CD4-positive, alpha-beta T cell (primary cell): ENCODE measurements at regions not wholly inside any gene's neighbourhood (a gene's known extent, or its start where the extent isn't known, plus 50 kb on each side); places are given as distances from the start of the nearest gene placed in this dataset.

Experiments
- ATAC-seq: fragments of 200-7000 bp; cut with Tn5 transposase; one replicate; pipeline ENCODE4 v1.10.0; 2022; ENCODE audit warnings: mild to moderate bottlenecking; ENCODE audit not compliant: poor library complexity
- CTCF ChIA-PET: fragments of 350-600 bp; sonication (Branson Sonifier 250); formaldehyde crosslinking; loops from one replicate; lab custom pipeline; 2021; ENCODE audit warnings: antibody characterized with exemption, inconsistent platforms; lab: Charles Lee
- POLR2A ChIA-PET: fragments of 350-600 bp; sonication (Branson Sonifier 250); formaldehyde crosslinking; loops from one replicate; lab custom pipeline; 2021; ENCODE audit warnings: antibody characterized with exemption, inconsistent platforms; lab: Charles Lee
- DNase-seq, 14 experiments: peaks; one replicate each; pipeline ENCODE4 v3.0.0-alpha.2; 2013 to 2020; ENCODE audit warnings: mixed read lengths in 2 of 14
- H3K27ac ChIP-seq, 2 donors: one replicate each; pipeline versions ENCODE4 v1.5.1 to v1.7.0; 2013; ENCODE audit warnings: low read length in 2 of 2, low read depth in 1 of 2, mild to moderate bottlenecking in 1 of 2
- H3K27me3 ChIP-seq, 2 experiments: 1 replicate in 1 of 2; 2 replicates in 1 of 2; pipeline versions ENCODE4 v1.6.1 to v1.7.0; 2013; ENCODE audit warnings: low read length in 2 of 2, control low read depth in 1 of 2, mild to moderate bottlenecking in 1 of 2, moderate library complexity in 1 of 2; ENCODE audit not compliant: insufficient read depth in 2 of 2, control insufficient read depth in 1 of 2
- H3K36me3 ChIP-seq: one replicate; pipeline ENCODE4 v1.6.1; 2013; ENCODE audit warnings: low read length, control low read depth; ENCODE audit not compliant: insufficient read depth
- H3K4me1 ChIP-seq: one replicate; pipeline ENCODE4 v1.6.1; 2013; ENCODE audit warnings: low read length, control low read depth; ENCODE audit not compliant: insufficient read depth
- H3K4me3 ChIP-seq: one replicate; pipeline ENCODE4 v1.5.1; 2013; ENCODE audit warnings: mild to moderate bottlenecking, low read length, moderate library complexity
- H3K9me3 ChIP-seq, 2 experiments: 1 replicate in 1 of 2; 2 replicates in 1 of 2; pipeline versions ENCODE4 v1.6.1 to v1.7.0; 2013; ENCODE audit warnings: low read length in 2 of 2, mild to moderate bottlenecking in 2 of 2, control low read depth in 1 of 2, moderate library complexity in 1 of 2; ENCODE audit not compliant: control insufficient read depth in 1 of 2, insufficient read depth in 1 of 2
- H3K27ac Mint-ChIP-seq: one replicate; pipeline ENCODE4 v1.8.0; 2020; ENCODE audit warnings: mixed read lengths
- H3K27me3 Mint-ChIP-seq: one replicate; pipeline ENCODE4 v1.8.0; 2021; ENCODE audit warnings: mixed read lengths
- H3K36me3 Mint-ChIP-seq: one replicate; pipeline ENCODE4 v1.8.0; 2021; ENCODE audit warnings: low read depth, mixed read lengths
- H3K4me1 Mint-ChIP-seq: one replicate; pipeline ENCODE4 v1.8.0; 2021; ENCODE audit warnings: low read depth, mixed read lengths
- H3K4me3 Mint-ChIP-seq: one replicate; pipeline ENCODE4 v1.8.0; 2020; ENCODE audit warnings: mild to moderate bottlenecking, mixed read lengths
- H3K9me3 Mint-ChIP-seq: one replicate; pipeline ENCODE4 v1.8.0; 2020; ENCODE audit warnings: mixed read lengths
- CTCF ChIP-seq: fragments of 200-600 bp; IDR thresholded peaks from one replicate; pipeline ENCODE4 v1.8.0; 2022; ENCODE audit warnings: antibody characterized with exemption, mild to moderate bottlenecking
- intact Hi-C, 2 experiments: fragments of 100-400 bp; cut with DNase I in 1 of 2; cut with micrococcal nuclease in 1 of 2; formaldehyde crosslinking; loops; one replicate each; pipeline versions ENCODE4 v1.15.1 to v1.9.0; 2023 to 2025; cut with DNase I, micrococcal nuclease

- H3K9me3 Mint-ChIP-seq = peaks cover 4% of the 10 kb centered on the region
Measured at GRCh38 chr5:89946508-89946907, 463.0 kb downstream of the CETN3 start.

GRCh38 chr5:89942171-89942570 lies 467.4 kb downstream of the CETN3 start:
- ChIA-PET CTCF (no interaction called here), POLR2A (no interaction called here)
- Mint-ChIP-seq H3K4me3 (no peak overlapping the region), H3K27me3 (no peaks in the 10 kb centered on the region), H3K27ac (no peak overlapping the region), H3K9me3 (no peaks in the 10 kb centered on the region), H3K36me3 (no peaks in the 10 kb centered on the region), H3K4me1 (no peaks in the 10 kb centered on the region)
- intact Hi-C loops = no loop called here
- no peaks in the 10 kb centered on the region for H3K9me3 ChIP-seq
- H3K27ac ChIP-seq = no peak overlapping the region
- no peak for DNase-seq
- H3K4me1 ChIP-seq = no peaks in the 10 kb centered on the region
- no peaks in the 10 kb centered on the region for H3K36me3 ChIP-seq
- H3K27me3 ChIP-seq = no peaks in the 10 kb centered on the region
- no peak for ATAC-seq
- no peak for TF ChIP-seq CTCF
- no peak overlapping the region for H3K4me3 ChIP-seq

More at GRCh38 chr5:89946508-89946907, 463.0 kb downstream of the CETN3 start:
- TF ChIP-seq CTCF = no peak
- no peak for DNase-seq
- Mint-ChIP-seq H3K36me3 (no peaks in the 10 kb centered on the region), H3K27me3 (no peaks in the 10 kb centered on the region), H3K4me1 (no peaks in the 10 kb centered on the region), H3K27ac (no peak overlapping the region), H3K4me3 (no peak overlapping the region)
- Histone ChIP-seq H3K9me3 (no peaks in the 10 kb centered on the region), H3K4me1 (no peaks in the 10 kb centered on the region), H3K36me3 (no peaks in the 10 kb centered on the region), H3K27me3 (no peaks in the 10 kb centered on the region), H3K27ac (no peak overlapping the region), H3K4me3 (no peak overlapping the region)
- intact Hi-C loops = no loop called here
- ChIA-PET CTCF (no interaction called here), POLR2A (no interaction called here)
- no peak for ATAC-seq

- DNase-seq (no peak), ATAC-seq (no peak)
- Histone ChIP-seq H3K27ac (no peak overlapping the region), H3K9me3 (no peaks in the 10 kb centered on the region), H3K36me3 (no peaks in the 10 kb centered on the region), H3K4me3 (no peak overlapping the region), H3K27me3 (no peaks in the 10 kb centered on the region), H3K4me1 (no peaks in the 10 kb centered on the region)
- Mint-ChIP-seq H3K9me3 (peaks cover 4% of the 10 kb centered on the region), H3K27me3 (no peaks in the 10 kb centered on the region), H3K4me1 (no peaks in the 10 kb centered on the region), H3K4me3 (no peak overlapping the region), H3K36me3 (no peaks in the 10 kb centered on the region), H3K27ac (no peak overlapping the region)
- ChIA-PET POLR2A (no interaction called here), CTCF (no interaction called here)
- no peak for TF ChIP-seq CTCF
- intact Hi-C loops = no loop called here
Measured at GRCh38 chr5:89936576-89936975, 473.0 kb downstream of the CETN3 start.
